ENCODE measurements at regions not wholly inside any gene's neighbourhood (a gene's known extent, or its start where the extent isn't known, plus 50 kb on each side); places are given as distances from the start of the nearest gene placed in this dataset.

- H3K4me1 ChIP-seq: no peaks in the 10 kb centered on the region
- H3K9me3 ChIP-seq: no peaks in the 10 kb centered on the region
- ATAC-seq: no peak
- intact Hi-C loops (cut with DNase I): no loop called here
- H3K36me3 ChIP-seq: no peaks in the 10 kb centered on the region
- no peak for DNase-seq
- no peaks in the 10 kb centered on the region for H3K27me3 ChIP-seq (ENCODE audit: low read depth)
- no peak overlapping the region for H3K27ac ChIP-seq
- TF ChIP-seq CTCF (IDR thresholded peaks at IDR 0.05): no peak
- H3K4me3 ChIP-seq: no peak overlapping the region
These were observed 66.4 kb upstream of the STK38L start for GRCh38 chr12:27177706-27178105.

DNA sequence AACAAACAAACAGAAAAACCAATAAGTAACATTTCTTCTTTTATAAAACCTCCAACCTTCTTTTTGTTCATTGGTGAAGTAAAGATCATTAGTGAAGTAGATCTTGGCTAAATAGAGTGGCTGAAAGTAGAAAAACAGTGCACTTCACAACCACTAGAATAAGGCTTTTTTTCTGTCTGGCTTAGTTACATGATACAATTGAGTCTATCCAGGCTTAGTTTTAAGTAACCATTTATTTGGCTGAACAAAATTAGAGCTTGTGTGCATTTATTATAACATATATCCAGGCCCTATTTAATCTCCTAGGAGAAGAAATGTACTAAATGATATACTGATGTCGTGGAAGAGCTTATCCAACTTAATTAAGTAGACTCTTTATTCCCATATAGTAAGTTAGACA lies 65.8 kb upstream of the STK38L start:
- TF ChIP-seq CTCF (IDR thresholded peaks at IDR 0.05): no peak
- Histone ChIP-seq H3K4me1 (no peaks in the 10 kb centered on the region), H3K27ac (no peak overlapping the region), H3K9me3 (no peaks in the 10 kb centered on the region), H3K4me3 (no peak overlapping the region), H3K36me3 (no peaks in the 10 kb centered on the region), H3K27me3 (ENCODE audit: low read depth) (no peaks in the 10 kb centered on the region)
- DNase-seq (no peak), ATAC-seq (no peak)
- intact Hi-C loops (cut with DNase I): no loop called here

- Histone ChIP-seq H3K27me3 (ENCODE audit: low read depth) (no peaks in the 10 kb centered on the region), H3K36me3 (no peaks in the 10 kb centered on the region), H3K4me1 (no peaks in the 10 kb centered on the region), H3K9me3 (no peaks in the 10 kb centered on the region), H3K4me3 (no peak overlapping the region), H3K27ac (no peak overlapping the region)
- intact Hi-C loops (cut with DNase I): no loop called here
- DNase-seq: no peak
- no peak for ATAC-seq
- no peak for TF ChIP-seq CTCF (IDR thresholded peaks at IDR 0.05)
These were observed 65.2 kb upstream of the STK38L start for GRCh38 chr12:27178723-27179399.

GRCh38 chr12:27179400-27180214 lies 64.5 kb upstream of the STK38L start:
- Histone ChIP-seq H3K27ac (no peak overlapping the region), H3K9me3 (no peaks in the 10 kb centered on the region), H3K4me1 (no peaks in the 10 kb centered on the region), H3K4me3 (no peak overlapping the region), H3K36me3 (no peaks in the 10 kb centered on the region), H3K27me3 (ENCODE audit: low read depth) (no peaks in the 10 kb centered on the region)
- intact Hi-C loops (cut with DNase I): no loop called here
- ATAC-seq (peak; percentile 89 to 92), DNase-seq (no peak)
- no peak for TF ChIP-seq CTCF (IDR thresholded peaks at IDR 0.05)

GRCh38 chr12:27180906-27181505 lies 63.1 kb upstream of the STK38L start:
- H3K9me3 ChIP-seq: no peaks in the 10 kb centered on the region
- intact Hi-C loops (cut with DNase I): no loop called here
- no peaks in the 10 kb centered on the region for H3K4me1 ChIP-seq
- H3K4me3 ChIP-seq: no peak overlapping the region
- TF ChIP-seq CTCF (IDR thresholded peaks at IDR 0.05): no peak
- no peaks in the 10 kb centered on the region for H3K36me3 ChIP-seq
- H3K27me3 ChIP-seq (ENCODE audit: low read depth): no peaks in the 10 kb centered on the region
- H3K27ac ChIP-seq: no peak overlapping the region
- ATAC-seq (peak; percentile 22 to 41), DNase-seq (no peak)

Data from lower lobe of right lung (tissue), 2 donors.